Small intestine (tissue), 7 donors: ENCODE measurements at regions not wholly inside any gene's neighbourhood (a gene's known extent, or its start where the extent isn't known, plus 50 kb on each side); places are given as distances from the start of the nearest gene placed in this dataset.

Experiments
- DNase-seq, 2 donors: peaks; one replicate each; pipeline versions ENCODE4 v3.0.0 to v3.0.0-alpha.2; 2013
- FAIRE-seq: peaks from 2 replicates; lab custom pipeline; 2012; peaks lifted over from hg19 to GRCh38; lab: Jason Lieb, UNC
- H3K27ac ChIP-seq, 3 donors: one replicate each; pipeline ENCODE4 v1.5.1; 2013; ENCODE audit warnings: low read length in 2 of 3, mild to moderate bottlenecking in 2 of 3, control low read depth in 1 of 3, inconsistent platforms in 1 of 3, low read depth in 1 of 3, moderate library complexity in 1 of 3
- H3K27me3 ChIP-seq, 3 donors: one replicate each; pipeline ENCODE4 v1.6.1; 2013; ENCODE audit warnings: low read length in 3 of 3, inconsistent platforms in 1 of 3; ENCODE audit not compliant: control insufficient read depth in 3 of 3, insufficient read depth in 3 of 3
- H3K36me3 ChIP-seq, 3 donors: one replicate each; pipeline ENCODE4 v1.6.1; 2013; ENCODE audit warnings: low read length in 3 of 3, inconsistent platforms in 1 of 3, low read depth in 1 of 3, mild to moderate bottlenecking in 1 of 3, moderate library complexity in 1 of 3; ENCODE audit not compliant: control insufficient read depth in 3 of 3, insufficient read depth in 2 of 3
- H3K4me1 ChIP-seq, 3 donors: one replicate each; pipeline ENCODE4 v1.6.1; 2013; ENCODE audit warnings: low read length in 2 of 3, inconsistent platforms in 1 of 3, low read depth in 1 of 3, mild to moderate bottlenecking in 1 of 3, moderate library complexity in 1 of 3; ENCODE audit not compliant: control insufficient read depth in 3 of 3, insufficient read depth in 2 of 3
- H3K4me3 ChIP-seq, 3 donors: one replicate each; pipeline ENCODE4 v1.5.1; 2013; ENCODE audit warnings: low read length in 3 of 3, control low read depth in 1 of 3, inconsistent platforms in 1 of 3, low read depth in 1 of 3, mild to moderate bottlenecking in 1 of 3, moderate library complexity in 1 of 3
- H3K9me3 ChIP-seq, 2 donors: one replicate each; pipeline ENCODE4 v1.6.1; 2013; ENCODE audit warnings: low read depth in 1 of 2, low read length in 1 of 2; ENCODE audit not compliant: control insufficient read depth in 2 of 2, insufficient read depth in 1 of 2
- WGBS, 3 donors: extraction: QIAGEN DNeasy Blood & Tissue Kit; methylation state at CpG; one replicate each; pipeline ENCODE4 v1.1.7; 2013; 5-methylcytosine and 5-hydroxymethylcytosine counted together
- donor health status: healthy with polysubstance abuse.
- donor health status: control.
- donor health status: control.
- donor health status: Bipolar disorder and iron deficiency.
- donor health status: healthy.

- Histone ChIP-seq H3K4me1 (no peaks in the 10 kb centered on the region), H3K27ac (no peak overlapping the region), H3K9me3 (no peaks in the 10 kb centered on the region), H3K27me3 (no peaks in the 10 kb centered on the region), H3K36me3 (no peaks in the 10 kb centered on the region), H3K4me3 (no peak overlapping the region)
- WGBS, 3 donors = 74 to 78% (median 76%) methylated on average over 4 of the region's 4 CpGs
- DNase-seq (no peak), FAIRE-seq (no peak)
These were observed 379.0 kb upstream of the NUDT12 start for GRCh38 chr5:103941596-103941995.

GRCh38 chr5:103938146-103938695 lies 375.6 kb upstream of the NUDT12 start:
- no peaks in the 10 kb centered on the region for H3K4me1 ChIP-seq
- H3K27ac ChIP-seq = no peak overlapping the region
- no peak for DNase-seq
- no peaks in the 10 kb centered on the region for H3K9me3 ChIP-seq
- no peaks in the 10 kb centered on the region for H3K36me3 ChIP-seq
- no peak overlapping the region for H3K4me3 ChIP-seq
- no peaks in the 10 kb centered on the region for H3K27me3 ChIP-seq
- WGBS, 3 donors = 66 to 72% (median 68%) methylated on average over 5 of the region's 5 CpGs
- no peak for FAIRE-seq

GRCh38 chr5:103929338-103930013 lies 366.9 kb upstream of the NUDT12 start:
- Histone ChIP-seq H3K27me3 (no peaks in the 10 kb centered on the region), H3K9me3 (no peaks in the 10 kb centered on the region), H3K36me3 (no peaks in the 10 kb centered on the region), H3K27ac (no peak overlapping the region), H3K4me3 (no peak overlapping the region), H3K4me1 (no peaks in the 10 kb centered on the region)
- DNase-seq (no peak), FAIRE-seq (no peak)
- WGBS, 3 donors = 18 to 35% (median 20%) methylated on average over 2 of the region's 2 CpGs

- Histone ChIP-seq H3K9me3 (no peaks in the 10 kb centered on the region), H3K4me1 (no peaks in the 10 kb centered on the region), H3K27ac (no peak overlapping the region), H3K36me3 (no peaks in the 10 kb centered on the region), H3K27me3 (no peaks in the 10 kb centered on the region), H3K4me3 (no peak overlapping the region)
- DNase-seq (no peak), FAIRE-seq (no peak)
- 88 to 97% (median 92%) methylated on average over 1 of the region's 1 CpG for WGBS, 3 donors
These were observed 365.1 kb upstream of the NUDT12 start for GRCh38 chr5:103927739-103928138.

- H3K4me3 ChIP-seq = no peak overlapping the region
- no peaks in the 10 kb centered on the region for H3K36me3 ChIP-seq
- no peaks in the 10 kb centered on the region for H3K4me1 ChIP-seq
- no peak for DNase-seq
- no peak overlapping the region for H3K27ac ChIP-seq
- no peaks in the 10 kb centered on the region for H3K27me3 ChIP-seq
- FAIRE-seq = no peak
- H3K9me3 ChIP-seq = no peaks in the 10 kb centered on the region
These were observed 361.1 kb upstream of the NUDT12 start for GRCh38 chr5:103923616-103924168.

GRCh38 chr5:103919506-103919905 lies 356.9 kb upstream of the NUDT12 start:
- Histone ChIP-seq H3K9me3 (no peaks in the 10 kb centered on the region), H3K27ac (no peak overlapping the region), H3K4me3 (no peak overlapping the region), H3K4me1 (no peaks in the 10 kb centered on the region), H3K27me3 (no peaks in the 10 kb centered on the region), H3K36me3 (no peaks in the 10 kb centered on the region)
- no peak for DNase-seq
- no peak for FAIRE-seq

GRCh38 chr5:103918668-103919367 lies 356.2 kb upstream of the NUDT12 start:
- Histone ChIP-seq H3K4me3 (no peak overlapping the region), H3K9me3 (no peaks in the 10 kb centered on the region), H3K4me1 (no peaks in the 10 kb centered on the region), H3K27ac (no peak overlapping the region), H3K36me3 (no peaks in the 10 kb centered on the region), H3K27me3 (no peaks in the 10 kb centered on the region)
- no peak for FAIRE-seq
- DNase-seq = no peak

GRCh38 chr5:103915081-103915480 lies 352.5 kb upstream of the NUDT12 start:
- no peaks in the 10 kb centered on the region for H3K9me3 ChIP-seq
- no peaks in the 10 kb centered on the region for H3K4me1 ChIP-seq
- no peak overlapping the region for H3K27ac ChIP-seq
- H3K36me3 ChIP-seq = no peaks in the 10 kb centered on the region
- H3K27me3 ChIP-seq = no peaks in the 10 kb centered on the region
- DNase-seq (no peak), FAIRE-seq (no peak)
- WGBS, 3 donors = 83 to 95% (median 87%) methylated on average over 1 of the region's 1 CpG
- no peak overlapping the region for H3K4me3 ChIP-seq
